HL-60 (cell line): ENCODE measurements at regions not wholly inside any gene's neighbourhood (a gene's known extent, or its start where the extent isn't known, plus 50 kb on each side); places are given as distances from the start of the nearest gene placed in this dataset.

Experiments
- GABPA ChIP-seq: IDR thresholded peaks from 2 replicates; pipeline ENCODE4 v1.6.1; 2012; ENCODE audit warnings: low read depth
- POLR2AphosphoS5 ChIP-seq: IDR thresholded peaks from 2 replicates; pipeline ENCODE4 v1.6.1; 2012; ENCODE audit warnings: low read depth
- TF ChIP-seq, protein P1 (sequence below): IDR thresholded peaks from one replicate; pipeline ENCODE4 v1.5.1; 2011; ENCODE audit warnings: low read length, control low read depth, inconsistent platforms; ENCODE audit not compliant: insufficient read depth

DNA sequence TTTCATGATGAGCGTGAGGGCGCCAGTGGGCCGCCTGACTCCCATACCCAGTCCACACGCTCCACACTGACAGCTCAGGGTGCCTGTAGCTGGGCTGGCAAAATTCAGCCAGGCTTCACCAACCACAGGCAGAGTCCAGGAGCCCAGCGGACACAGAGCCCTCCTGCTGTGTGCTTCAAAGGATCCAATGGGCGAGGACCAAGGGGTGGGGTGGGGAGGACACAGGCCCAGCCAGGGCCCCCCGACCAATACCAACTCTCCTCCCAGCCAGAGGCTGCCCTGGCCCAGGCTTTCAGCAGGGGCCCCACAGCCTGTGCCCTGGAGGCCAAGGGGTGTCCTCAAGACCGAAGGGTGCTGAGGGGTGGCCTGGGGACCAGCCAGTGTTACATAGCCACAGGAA, 336.1 kb downstream of the CTTN start:
- TF ChIP-seq, protein P1, sequence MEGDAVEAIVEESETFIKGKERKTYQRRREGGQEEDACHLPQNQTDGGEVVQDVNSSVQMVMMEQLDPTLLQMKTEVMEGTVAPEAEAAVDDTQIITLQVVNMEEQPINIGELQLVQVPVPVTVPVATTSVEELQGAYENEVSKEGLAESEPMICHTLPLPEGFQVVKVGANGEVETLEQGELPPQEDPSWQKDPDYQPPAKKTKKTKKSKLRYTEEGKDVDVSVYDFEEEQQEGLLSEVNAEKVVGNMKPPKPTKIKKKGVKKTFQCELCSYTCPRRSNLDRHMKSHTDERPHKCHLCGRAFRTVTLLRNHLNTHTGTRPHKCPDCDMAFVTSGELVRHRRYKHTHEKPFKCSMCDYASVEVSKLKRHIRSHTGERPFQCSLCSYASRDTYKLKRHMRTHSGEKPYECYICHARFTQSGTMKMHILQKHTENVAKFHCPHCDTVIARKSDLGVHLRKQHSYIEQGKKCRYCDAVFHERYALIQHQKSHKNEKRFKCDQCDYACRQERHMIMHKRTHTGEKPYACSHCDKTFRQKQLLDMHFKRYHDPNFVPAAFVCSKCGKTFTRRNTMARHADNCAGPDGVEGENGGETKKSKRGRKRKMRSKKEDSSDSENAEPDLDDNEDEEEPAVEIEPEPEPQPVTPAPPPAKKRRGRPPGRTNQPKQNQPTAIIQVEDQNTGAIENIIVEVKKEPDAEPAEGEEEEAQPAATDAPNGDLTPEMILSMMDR: no peak
- TF ChIP-seq POLR2AphosphoS5 (no peak), GABPA (no peak)
